ENCODE measurements at regions not wholly inside any gene's neighbourhood (a gene's known extent, or its start where the extent isn't known, plus 50 kb on each side); places are given as distances from the start of the nearest gene placed in this dataset.

DNA sequence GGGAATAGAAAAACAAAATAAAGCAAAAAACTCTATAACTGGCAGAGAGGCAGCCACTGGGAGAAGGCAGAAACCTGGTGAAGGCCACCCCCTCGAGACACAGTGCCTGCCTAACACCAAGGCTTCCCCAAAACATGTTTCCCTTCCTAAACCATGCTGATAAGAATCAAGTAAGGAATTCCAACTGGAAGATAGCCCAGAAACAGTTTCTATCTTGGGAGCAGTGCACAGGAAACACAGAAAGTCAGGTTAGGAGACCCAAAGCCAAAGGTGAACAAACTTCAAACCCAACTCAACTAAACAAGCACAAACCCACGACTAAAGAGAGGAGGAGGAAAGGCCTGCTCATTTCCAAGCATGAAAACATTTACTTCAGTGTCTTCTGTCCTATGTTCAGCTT is 433.7 kb upstream of the RGS17 start:
- Histone ChIP-seq H3K4ac (ENCODE audit: low read depth, low read length) (no peak overlapping the region), H2AK5ac (ENCODE audit: low read length) (no peak overlapping the region), H3K4me3 (ENCODE audit: low read length) (no peak overlapping the region), H2BK5ac (ENCODE audit: low read length) (no peak overlapping the region), H3K79me2 (ENCODE audit: control insufficient read depth, insufficient read depth, low read length) (no peaks in the 10 kb centered on the region), H3K23ac (ENCODE audit: low read length) (no peak overlapping the region), H3K4me2 (ENCODE audit: low read length) (no peak overlapping the region), H3K27me3 (ENCODE audit: insufficient read depth, low read length, poor library complexity) (no peaks in the 10 kb centered on the region), H3K18ac (ENCODE audit: low read length) (no peak overlapping the region), H2BK15ac (replicated peaks; ENCODE audit: low read depth) (no peak overlapping the region), H3K9ac (ENCODE audit: low read length) (no peak overlapping the region), H2BK120ac (ENCODE audit: low read depth, low read length) (no peak overlapping the region), H3K27ac (ENCODE audit: low read depth, low read length) (no peak overlapping the region), H3K56ac (ENCODE audit: low read length) (no peak overlapping the region), H3K79me1 (ENCODE audit: low read length) (no peaks in the 10 kb centered on the region), H3K4me1 (ENCODE audit: control insufficient read depth, low read depth, low read length) (no peaks in the 10 kb centered on the region), H3K36me3 (ENCODE audit: control insufficient read depth, insufficient read depth, low read length) (no peaks in the 10 kb centered on the region), H4K5ac (ENCODE audit: low read length) (no peak overlapping the region), H4K8ac (ENCODE audit: low read depth, low read length) (no peak overlapping the region)
- no CpG with 5 or more reads among the region's 2 CpGs for WGBS (ENCODE audit: extremely low coverage, insufficient coverage, low lambda C conversion rate)
- DNase-seq: peak; percentile 10

DNA sequence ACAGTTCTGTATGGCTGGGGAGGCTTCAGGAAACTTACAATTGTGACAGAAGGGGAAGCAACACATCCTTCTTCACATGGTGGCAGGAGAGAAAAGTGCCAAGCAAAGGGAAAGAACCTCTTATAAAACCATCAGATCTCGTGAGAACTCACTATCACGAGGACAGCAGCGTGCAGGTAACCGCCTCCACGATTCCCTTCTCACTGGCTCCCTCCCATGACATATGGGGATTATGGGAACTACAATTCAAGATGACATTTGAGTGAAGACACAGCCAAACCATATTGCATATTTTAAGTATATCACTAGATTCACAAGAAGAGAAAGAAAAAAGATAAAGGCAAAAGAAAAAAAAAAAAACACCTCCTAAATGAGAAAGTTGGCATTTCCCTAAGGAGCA is 431.9 kb upstream of the RGS17 start:
- H3K36me3 ChIP-seq (ENCODE audit: control insufficient read depth, insufficient read depth, low read length): no peaks in the 10 kb centered on the region
- H2BK15ac ChIP-seq (replicated peaks; ENCODE audit: low read depth): no peak overlapping the region
- H3K4me3 ChIP-seq (ENCODE audit: low read length): no peak overlapping the region
- no peak overlapping the region for H4K5ac ChIP-seq (ENCODE audit: low read length)
- H3K79me2 ChIP-seq (ENCODE audit: control insufficient read depth, insufficient read depth, low read length): no peaks in the 10 kb centered on the region
- H3K4ac ChIP-seq (ENCODE audit: low read depth, low read length): no peak overlapping the region
- H3K27ac ChIP-seq (ENCODE audit: low read depth, low read length): no peak overlapping the region
- H2BK120ac ChIP-seq (ENCODE audit: low read depth, low read length): no peak overlapping the region
- no peaks in the 10 kb centered on the region for H3K79me1 ChIP-seq (ENCODE audit: low read length)
- no peak overlapping the region for H2AK5ac ChIP-seq (ENCODE audit: low read length)
- no peaks in the 10 kb centered on the region for H3K4me1 ChIP-seq (ENCODE audit: control insufficient read depth, low read depth, low read length)
- no CpG with 5 or more reads among the region's 5 CpGs for WGBS (ENCODE audit: extremely low coverage, insufficient coverage, low lambda C conversion rate)
- no peak overlapping the region for H4K8ac ChIP-seq (ENCODE audit: low read depth, low read length)
- no peak overlapping the region for H3K18ac ChIP-seq (ENCODE audit: low read length)
- peak; percentile 15 for DNase-seq
- no peak overlapping the region for H2BK5ac ChIP-seq (ENCODE audit: low read length)
- H3K4me2 ChIP-seq (ENCODE audit: low read length): no peak overlapping the region
- H3K23ac ChIP-seq (ENCODE audit: low read length): no peak overlapping the region
- H3K27me3 ChIP-seq (ENCODE audit: insufficient read depth, low read length, poor library complexity): no peaks in the 10 kb centered on the region
- no peak overlapping the region for H3K56ac ChIP-seq (ENCODE audit: low read length)
- H3K9ac ChIP-seq (ENCODE audit: low read length): no peak overlapping the region

DNA sequence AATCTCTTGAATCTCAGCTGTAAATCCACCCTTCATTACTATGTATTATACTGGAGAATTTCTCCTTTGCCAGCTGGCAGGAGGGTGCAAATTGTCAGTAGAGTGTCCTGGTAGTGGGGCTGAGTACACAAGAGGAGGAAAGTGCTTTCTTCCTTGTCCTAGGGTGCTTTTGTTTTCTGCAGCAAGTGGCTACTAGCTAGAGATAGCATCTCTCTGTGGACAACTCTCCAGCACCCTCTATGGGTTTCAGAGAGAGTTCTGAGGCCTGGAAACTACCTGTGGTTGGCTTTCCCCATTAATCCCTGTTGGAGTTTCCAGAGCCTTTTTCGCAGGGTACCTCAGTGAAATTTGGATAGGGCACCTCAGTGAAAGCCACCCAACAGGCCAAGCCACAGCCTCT is 422.5 kb upstream of the RGS17 start:
- no peak overlapping the region for H3K18ac ChIP-seq (ENCODE audit: low read length)
- H3K79me2 ChIP-seq (ENCODE audit: control insufficient read depth, insufficient read depth, low read length): no peaks in the 10 kb centered on the region
- no peak overlapping the region for H3K4ac ChIP-seq (ENCODE audit: low read depth, low read length)
- no peaks in the 10 kb centered on the region for H3K4me1 ChIP-seq (ENCODE audit: control insufficient read depth, low read depth, low read length)
- H4K5ac ChIP-seq (ENCODE audit: low read length): no peak overlapping the region
- WGBS (ENCODE audit: extremely low coverage, insufficient coverage, low lambda C conversion rate): no CpG with 5 or more reads among the region's 1 CpG
- H2AK5ac ChIP-seq (ENCODE audit: low read length): no peak overlapping the region
- no peak overlapping the region for H3K9ac ChIP-seq (ENCODE audit: low read length)
- H3K4me2 ChIP-seq (ENCODE audit: low read length): no peak overlapping the region
- H3K79me1 ChIP-seq (ENCODE audit: low read length): no peaks in the 10 kb centered on the region
- H2BK5ac ChIP-seq (ENCODE audit: low read length): no peak overlapping the region
- H2BK120ac ChIP-seq (ENCODE audit: low read depth, low read length): no peak overlapping the region
- H3K23ac ChIP-seq (ENCODE audit: low read length): no peak overlapping the region
- no peak overlapping the region for H3K4me3 ChIP-seq (ENCODE audit: low read length)
- no peak overlapping the region for H2BK15ac ChIP-seq (replicated peaks; ENCODE audit: low read depth)
- H3K56ac ChIP-seq (ENCODE audit: low read length): no peak overlapping the region
- no peaks in the 10 kb centered on the region for H3K27me3 ChIP-seq (ENCODE audit: insufficient read depth, low read length, poor library complexity)
- no peak overlapping the region for H3K27ac ChIP-seq (ENCODE audit: low read depth, low read length)
- H4K8ac ChIP-seq (ENCODE audit: low read depth, low read length): no peak overlapping the region
- DNase-seq: peak; percentile 84
- H3K36me3 ChIP-seq (ENCODE audit: control insufficient read depth, insufficient read depth, low read length): no peaks in the 10 kb centered on the region

DNA sequence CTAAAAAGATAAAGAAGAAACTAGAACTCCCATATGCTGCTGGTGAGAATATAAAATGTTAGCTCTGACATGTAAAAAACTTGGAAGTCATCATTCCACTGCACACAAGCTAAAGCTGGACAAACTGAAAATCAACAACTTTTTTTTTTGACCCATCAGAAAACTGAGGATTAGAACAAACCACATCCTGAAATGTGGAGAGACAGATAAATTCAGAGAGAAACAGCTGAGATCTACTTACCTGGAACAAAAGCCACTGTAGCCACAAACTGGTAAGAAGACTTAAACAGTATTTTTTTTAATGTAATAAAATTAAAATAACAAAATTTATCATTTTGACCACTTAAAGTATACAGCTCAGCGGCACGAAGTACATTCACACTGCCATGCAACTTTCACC is 408.5 kb upstream of the RGS17 start:
- Histone ChIP-seq H3K9ac (ENCODE audit: low read length) (no peak overlapping the region), H3K18ac (ENCODE audit: low read length) (no peak overlapping the region), H3K79me2 (ENCODE audit: control insufficient read depth, insufficient read depth, low read length) (no peaks in the 10 kb centered on the region), H3K4ac (ENCODE audit: low read depth, low read length) (no peak overlapping the region), H2BK5ac (ENCODE audit: low read length) (no peak overlapping the region), H3K79me1 (ENCODE audit: low read length) (no peaks in the 10 kb centered on the region), H2BK15ac (replicated peaks; ENCODE audit: low read depth) (no peak overlapping the region), H4K8ac (ENCODE audit: low read depth, low read length) (no peak overlapping the region), H2BK120ac (ENCODE audit: low read depth, low read length) (no peak overlapping the region), H2AK5ac (ENCODE audit: low read length) (no peak overlapping the region), H3K4me1 (ENCODE audit: control insufficient read depth, low read depth, low read length) (no peaks in the 10 kb centered on the region), H3K4me3 (ENCODE audit: low read length) (no peak overlapping the region), H3K56ac (ENCODE audit: low read length) (no peak overlapping the region), H3K27me3 (ENCODE audit: insufficient read depth, low read length, poor library complexity) (no peaks in the 10 kb centered on the region), H3K23ac (ENCODE audit: low read length) (no peak overlapping the region), H3K36me3 (ENCODE audit: control insufficient read depth, insufficient read depth, low read length) (no peaks in the 10 kb centered on the region), H3K27ac (ENCODE audit: low read depth, low read length) (no peak overlapping the region), H4K5ac (ENCODE audit: low read length) (no peak overlapping the region), H3K4me2 (ENCODE audit: low read length) (no peak overlapping the region)
- no peak for DNase-seq
- WGBS (ENCODE audit: extremely low coverage, insufficient coverage, low lambda C conversion rate): no CpG with 5 or more reads among the region's 2 CpGs

DNA sequence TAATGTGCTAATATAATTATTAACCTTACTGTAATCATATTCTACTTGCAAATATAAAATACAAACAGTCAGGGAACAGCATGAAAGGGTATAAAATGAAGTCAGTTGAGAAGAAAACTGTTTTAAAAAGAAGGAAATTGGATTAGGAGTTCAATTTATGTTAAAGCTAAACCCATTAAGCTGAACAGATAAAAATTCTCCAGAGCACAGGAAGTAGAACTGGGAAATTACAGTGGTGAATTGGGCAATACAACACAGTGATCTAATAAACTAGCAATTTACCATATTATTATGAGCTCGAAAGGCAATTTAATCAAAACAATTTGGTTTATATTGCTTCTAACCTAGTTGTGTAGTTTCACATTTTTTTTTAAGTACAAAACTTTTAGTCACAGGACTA is 407.4 kb upstream of the RGS17 start:
- Histone ChIP-seq H3K79me2 (ENCODE audit: control insufficient read depth, insufficient read depth, low read length) (no peaks in the 10 kb centered on the region), H4K8ac (ENCODE audit: low read depth, low read length) (no peak overlapping the region), H3K4me3 (ENCODE audit: low read length) (no peak overlapping the region), H3K18ac (ENCODE audit: low read length) (no peak overlapping the region), H2BK15ac (replicated peaks; ENCODE audit: low read depth) (no peak overlapping the region), H3K36me3 (ENCODE audit: control insufficient read depth, insufficient read depth, low read length) (no peaks in the 10 kb centered on the region), H3K23ac (ENCODE audit: low read length) (no peak overlapping the region), H3K27me3 (ENCODE audit: insufficient read depth, low read length, poor library complexity) (no peaks in the 10 kb centered on the region), H3K4me1 (ENCODE audit: control insufficient read depth, low read depth, low read length) (no peaks in the 10 kb centered on the region), H3K56ac (ENCODE audit: low read length) (no peak overlapping the region), H3K4ac (ENCODE audit: low read depth, low read length) (no peak overlapping the region), H2BK120ac (ENCODE audit: low read depth, low read length) (no peak overlapping the region), H3K4me2 (ENCODE audit: low read length) (no peak overlapping the region), H4K5ac (ENCODE audit: low read length) (no peak overlapping the region), H2BK5ac (ENCODE audit: low read length) (no peak overlapping the region), H3K9ac (ENCODE audit: low read length) (no peak overlapping the region), H2AK5ac (ENCODE audit: low read length) (no peak overlapping the region), H3K79me1 (ENCODE audit: low read length) (no peaks in the 10 kb centered on the region), H3K27ac (ENCODE audit: low read depth, low read length) (no peak overlapping the region)
- WGBS (ENCODE audit: extremely low coverage, insufficient coverage, low lambda C conversion rate): no CpG with 5 or more reads among the region's 1 CpG
- DNase-seq: no peak

DNA sequence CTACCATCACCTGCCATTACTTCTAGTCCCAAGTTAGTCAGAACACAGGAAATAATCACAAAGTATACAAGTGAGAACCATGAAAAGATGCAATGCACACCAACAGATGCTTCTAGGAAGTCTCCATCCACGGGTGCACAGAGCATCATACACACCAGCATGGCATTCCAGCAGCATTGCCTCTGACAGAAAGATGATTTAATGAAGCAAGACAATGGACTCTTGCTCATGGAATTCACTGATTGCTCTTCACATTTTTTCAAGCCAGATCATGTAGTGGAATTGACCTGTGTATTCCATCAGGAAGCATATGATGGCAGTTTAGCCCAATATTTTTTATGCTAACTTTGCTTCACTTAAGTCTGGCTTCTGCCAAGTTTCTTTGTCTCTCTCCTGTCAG is 406.3 kb upstream of the RGS17 start:
- Histone ChIP-seq H3K23ac (ENCODE audit: low read length) (no peak overlapping the region), H3K4me2 (ENCODE audit: low read length) (no peak overlapping the region), H3K9ac (ENCODE audit: low read length) (no peak overlapping the region), H3K4ac (ENCODE audit: low read depth, low read length) (no peak overlapping the region), H2BK15ac (replicated peaks; ENCODE audit: low read depth) (no peak overlapping the region), H3K36me3 (ENCODE audit: control insufficient read depth, insufficient read depth, low read length) (no peaks in the 10 kb centered on the region), H4K5ac (ENCODE audit: low read length) (no peak overlapping the region), H3K4me1 (ENCODE audit: control insufficient read depth, low read depth, low read length) (no peaks in the 10 kb centered on the region), H3K79me1 (ENCODE audit: low read length) (no peaks in the 10 kb centered on the region), H4K8ac (ENCODE audit: low read depth, low read length) (no peak overlapping the region), H3K4me3 (ENCODE audit: low read length) (no peak overlapping the region), H3K27ac (ENCODE audit: low read depth, low read length) (no peak overlapping the region), H3K56ac (ENCODE audit: low read length) (no peak overlapping the region), H2AK5ac (ENCODE audit: low read length) (no peak overlapping the region), H3K79me2 (ENCODE audit: control insufficient read depth, insufficient read depth, low read length) (no peaks in the 10 kb centered on the region), H2BK120ac (ENCODE audit: low read depth, low read length) (no peak overlapping the region), H2BK5ac (ENCODE audit: low read length) (no peak overlapping the region), H3K27me3 (ENCODE audit: insufficient read depth, low read length, poor library complexity) (no peaks in the 10 kb centered on the region), H3K18ac (ENCODE audit: low read length) (no peak overlapping the region)
- no CpG with 5 or more reads among the region's 1 CpG for WGBS (ENCODE audit: extremely low coverage, insufficient coverage, low lambda C conversion rate)
- no peak for DNase-seq

Data from mesendoderm (in vitro differentiated cells).